ENCODE measurements at regions not wholly inside any gene's neighbourhood (a gene's known extent, or its start where the extent isn't known, plus 50 kb on each side); places are given as distances from the start of the nearest gene placed in this dataset.

DNA sequence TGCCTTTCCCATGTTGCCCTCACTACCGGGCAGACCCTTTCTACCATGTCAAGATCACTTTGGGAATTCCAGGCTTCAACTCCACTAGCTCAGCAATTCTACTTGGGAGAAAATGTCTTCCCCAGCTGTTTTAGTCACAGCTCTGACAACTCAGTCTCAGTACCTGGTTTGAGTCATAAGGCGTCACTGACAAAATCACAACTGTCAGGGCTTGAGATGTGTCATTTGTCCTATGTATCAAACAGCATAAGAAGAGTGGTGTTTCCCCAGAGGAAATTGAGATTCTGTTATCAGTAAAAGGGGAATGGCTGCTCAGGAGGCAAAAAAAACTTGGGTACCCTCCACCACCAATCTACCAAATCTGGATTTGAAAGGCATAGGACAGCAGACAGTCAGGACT, 594.9 kb upstream of the SUCLG2 start:
- Histone ChIP-seq H3F3A (ENCODE audit: control insufficient read depth, insufficient read depth) (no peaks in the 10 kb centered on the region), H4K20me1 (ENCODE audit: control insufficient read depth, insufficient read depth, low read depth, low read length) (no peaks in the 10 kb centered on the region), H3K9me3 (ENCODE audit: control insufficient read depth, insufficient read depth, low read length) (peaks cover 5% of the 10 kb centered on the region; the same call in 1 of the 2 replicates), H3K27ac (ENCODE audit: low read depth, low read length) (no peak overlapping the region), H3K4me3 (ENCODE audit: low read length) (no peak overlapping the region), H3K27me3 (ENCODE audit: control insufficient read depth, low read length) (no peaks in the 10 kb centered on the region), H3K4me2 (ENCODE audit: low read length) (no peak overlapping the region), H3K4me1 (ENCODE audit: control insufficient read depth, low read length) (no peaks in the 10 kb centered on the region), H3K9me2 (replicated peaks; ENCODE audit: control insufficient read depth, low read length) (no peaks in the 10 kb centered on the region), H3K79me2 (ENCODE audit: control insufficient read depth, low read length) (no peaks in the 10 kb centered on the region), H3K36me3 (ENCODE audit: control insufficient read depth, low read length) (no peaks in the 10 kb centered on the region)
- no peak for TF ChIP-seq EZH2phosphoT487 (IDR thresholded peaks at IDR 0.05; ENCODE audit: borderline replicate concordance, low read length)
- TF ChIP-seq, protein P1, sequence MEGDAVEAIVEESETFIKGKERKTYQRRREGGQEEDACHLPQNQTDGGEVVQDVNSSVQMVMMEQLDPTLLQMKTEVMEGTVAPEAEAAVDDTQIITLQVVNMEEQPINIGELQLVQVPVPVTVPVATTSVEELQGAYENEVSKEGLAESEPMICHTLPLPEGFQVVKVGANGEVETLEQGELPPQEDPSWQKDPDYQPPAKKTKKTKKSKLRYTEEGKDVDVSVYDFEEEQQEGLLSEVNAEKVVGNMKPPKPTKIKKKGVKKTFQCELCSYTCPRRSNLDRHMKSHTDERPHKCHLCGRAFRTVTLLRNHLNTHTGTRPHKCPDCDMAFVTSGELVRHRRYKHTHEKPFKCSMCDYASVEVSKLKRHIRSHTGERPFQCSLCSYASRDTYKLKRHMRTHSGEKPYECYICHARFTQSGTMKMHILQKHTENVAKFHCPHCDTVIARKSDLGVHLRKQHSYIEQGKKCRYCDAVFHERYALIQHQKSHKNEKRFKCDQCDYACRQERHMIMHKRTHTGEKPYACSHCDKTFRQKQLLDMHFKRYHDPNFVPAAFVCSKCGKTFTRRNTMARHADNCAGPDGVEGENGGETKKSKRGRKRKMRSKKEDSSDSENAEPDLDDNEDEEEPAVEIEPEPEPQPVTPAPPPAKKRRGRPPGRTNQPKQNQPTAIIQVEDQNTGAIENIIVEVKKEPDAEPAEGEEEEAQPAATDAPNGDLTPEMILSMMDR (IDR thresholded peaks at IDR 0.05; ENCODE audit: low read depth, low read length, poor library complexity, severe bottlenecking), result no peak

DNA sequence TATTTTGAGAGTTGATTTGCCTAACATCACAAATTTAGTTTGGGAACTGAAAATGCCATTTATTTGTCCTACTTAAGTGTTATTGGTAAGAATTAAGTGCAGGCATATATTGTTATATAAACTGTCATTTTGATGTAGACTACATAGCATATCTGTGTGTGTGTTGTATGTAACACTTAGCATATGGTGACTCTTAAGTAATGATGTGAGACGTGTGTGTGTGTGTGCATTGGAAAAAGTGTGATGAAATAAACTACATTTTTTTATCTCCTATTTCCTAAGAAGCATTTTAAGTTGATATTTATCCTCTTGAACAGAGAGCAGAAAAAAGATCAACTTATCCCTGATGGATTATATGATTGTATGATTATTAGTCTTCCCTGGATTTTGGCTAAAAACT, 588.2 kb upstream of the SUCLG2 start:
- Histone ChIP-seq H3K9me3 (ENCODE audit: control insufficient read depth, insufficient read depth, low read length) (peaks cover 5% of the 10 kb centered on the region; the same call in 1 of the 2 replicates), H3F3A (ENCODE audit: control insufficient read depth, insufficient read depth) (no peaks in the 10 kb centered on the region), H3K4me2 (ENCODE audit: low read length) (no peak overlapping the region), H4K20me1 (ENCODE audit: control insufficient read depth, insufficient read depth, low read depth, low read length) (no peaks in the 10 kb centered on the region), H3K79me2 (ENCODE audit: control insufficient read depth, low read length) (no peaks in the 10 kb centered on the region), H3K36me3 (ENCODE audit: control insufficient read depth, low read length) (no peaks in the 10 kb centered on the region), H3K4me1 (ENCODE audit: control insufficient read depth, low read length) (no peaks in the 10 kb centered on the region), H3K9me2 (replicated peaks; ENCODE audit: control insufficient read depth, low read length) (no peaks in the 10 kb centered on the region), H3K27ac (ENCODE audit: low read depth, low read length) (no peak overlapping the region), H3K4me3 (ENCODE audit: low read length) (no peak overlapping the region), H3K27me3 (ENCODE audit: control insufficient read depth, low read length) (no peaks in the 10 kb centered on the region)
- TF ChIP-seq EZH2phosphoT487 (IDR thresholded peaks at IDR 0.05; ENCODE audit: borderline replicate concordance, low read length), result no peak

- Histone ChIP-seq H3K9me3 (ENCODE audit: control insufficient read depth, insufficient read depth, low read length) (no peaks in the 10 kb centered on the region), H3K27me3 (ENCODE audit: control insufficient read depth, low read length) (no peaks in the 10 kb centered on the region), H3F3A (ENCODE audit: control insufficient read depth, insufficient read depth) (no peaks in the 10 kb centered on the region), H3K4me3 (ENCODE audit: low read length) (no peak overlapping the region), H3K79me2 (ENCODE audit: control insufficient read depth, low read length) (no peaks in the 10 kb centered on the region), H3K4me2 (ENCODE audit: low read length) (no peak overlapping the region), H3K4me1 (ENCODE audit: control insufficient read depth, low read length) (no peaks in the 10 kb centered on the region), H3K9me2 (replicated peaks; ENCODE audit: control insufficient read depth, low read length) (no peaks in the 10 kb centered on the region), H4K20me1 (ENCODE audit: control insufficient read depth, insufficient read depth, low read depth, low read length) (no peaks in the 10 kb centered on the region), H3K36me3 (ENCODE audit: control insufficient read depth, low read length) (no peaks in the 10 kb centered on the region), H3K27ac (ENCODE audit: low read depth, low read length) (no peak overlapping the region)
- no peak for TF ChIP-seq EZH2phosphoT487 (IDR thresholded peaks at IDR 0.05; ENCODE audit: borderline replicate concordance, low read length)
- TF ChIP-seq, protein P1 (IDR thresholded peaks at IDR 0.05; ENCODE audit: low read depth, low read length, poor library complexity, severe bottlenecking), result no peak
Observed at GRCh38 chr3:68239542-68239941, 585.1 kb upstream of the SUCLG2 start.

GRCh38 chr3:68234076-68234780, 579.8 kb upstream of the SUCLG2 start:
- Histone ChIP-seq H3K9me2 (replicated peaks; ENCODE audit: control insufficient read depth, low read length) (no peaks in the 10 kb centered on the region), H4K20me1 (ENCODE audit: control insufficient read depth, insufficient read depth, low read depth, low read length) (no peaks in the 10 kb centered on the region), H3F3A (ENCODE audit: control insufficient read depth, insufficient read depth) (no peaks in the 10 kb centered on the region), H3K4me1 (ENCODE audit: control insufficient read depth, low read length) (no peaks in the 10 kb centered on the region), H3K4me3 (ENCODE audit: low read length) (no peak overlapping the region), H3K27ac (ENCODE audit: low read depth, low read length) (no peak overlapping the region), H3K9me3 (ENCODE audit: control insufficient read depth, insufficient read depth, low read length) (0 out of 2 replicates have a peak, but pooled peaks cover 2% of the 10 kb centered on the region), H3K79me2 (ENCODE audit: control insufficient read depth, low read length) (no peaks in the 10 kb centered on the region), H3K36me3 (ENCODE audit: control insufficient read depth, low read length) (no peaks in the 10 kb centered on the region), H3K27me3 (ENCODE audit: control insufficient read depth, low read length) (no peaks in the 10 kb centered on the region), H3K4me2 (ENCODE audit: low read length) (no peak overlapping the region)
- TF ChIP-seq EZH2phosphoT487 (IDR thresholded peaks at IDR 0.05; ENCODE audit: borderline replicate concordance, low read length), result no peak
- TF ChIP-seq, protein P1 (IDR thresholded peaks at IDR 0.05; ENCODE audit: low read depth, low read length, poor library complexity, severe bottlenecking), result no peak
